Activated naive CD4-positive, alpha-beta T cell (primary cell): ENCODE measurements at regions not wholly inside any gene's neighbourhood (a gene's known extent, or its start where the extent isn't known, plus 50 kb on each side); places are given as distances from the start of the nearest gene placed in this dataset.
"Not testable (repeated sequence)": the region's sequence is repeated elsewhere in the genome, so short reads cannot be mapped to it uniquely, and the experiment has no call there.

Source experiments
- DNase-seq, 4 experiments: peaks; one replicate each; lab custom pipeline; 2025; lab: John Stamatoyannopoulos, UW

- no peak for DNase-seq
These were observed 119.5 kb upstream of the SNRPN start for GRCh38 chr15:24835301-24835700.

DNA sequence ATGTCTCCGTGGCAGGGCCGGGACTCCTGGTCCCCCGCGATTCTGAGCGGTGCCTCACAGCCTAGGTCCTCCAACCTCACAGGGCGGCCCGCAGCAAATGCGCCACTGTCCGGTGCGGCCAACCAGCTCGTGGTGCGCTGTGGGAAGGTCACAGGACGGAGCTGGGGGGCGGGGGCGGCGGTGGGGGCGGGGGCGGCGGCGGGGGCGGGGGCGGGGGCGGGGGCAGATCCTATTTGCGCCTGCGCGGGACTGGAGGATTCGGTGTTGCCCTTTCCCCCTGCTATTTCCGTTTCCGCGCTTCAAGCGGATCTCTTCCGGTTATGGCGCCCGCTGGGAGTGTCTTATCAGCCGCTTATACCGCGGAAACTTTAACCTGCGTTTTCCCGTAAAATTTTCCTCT, 106.7 kb upstream of the SNRPN start:
- DNase-seq = no peak

DNA sequence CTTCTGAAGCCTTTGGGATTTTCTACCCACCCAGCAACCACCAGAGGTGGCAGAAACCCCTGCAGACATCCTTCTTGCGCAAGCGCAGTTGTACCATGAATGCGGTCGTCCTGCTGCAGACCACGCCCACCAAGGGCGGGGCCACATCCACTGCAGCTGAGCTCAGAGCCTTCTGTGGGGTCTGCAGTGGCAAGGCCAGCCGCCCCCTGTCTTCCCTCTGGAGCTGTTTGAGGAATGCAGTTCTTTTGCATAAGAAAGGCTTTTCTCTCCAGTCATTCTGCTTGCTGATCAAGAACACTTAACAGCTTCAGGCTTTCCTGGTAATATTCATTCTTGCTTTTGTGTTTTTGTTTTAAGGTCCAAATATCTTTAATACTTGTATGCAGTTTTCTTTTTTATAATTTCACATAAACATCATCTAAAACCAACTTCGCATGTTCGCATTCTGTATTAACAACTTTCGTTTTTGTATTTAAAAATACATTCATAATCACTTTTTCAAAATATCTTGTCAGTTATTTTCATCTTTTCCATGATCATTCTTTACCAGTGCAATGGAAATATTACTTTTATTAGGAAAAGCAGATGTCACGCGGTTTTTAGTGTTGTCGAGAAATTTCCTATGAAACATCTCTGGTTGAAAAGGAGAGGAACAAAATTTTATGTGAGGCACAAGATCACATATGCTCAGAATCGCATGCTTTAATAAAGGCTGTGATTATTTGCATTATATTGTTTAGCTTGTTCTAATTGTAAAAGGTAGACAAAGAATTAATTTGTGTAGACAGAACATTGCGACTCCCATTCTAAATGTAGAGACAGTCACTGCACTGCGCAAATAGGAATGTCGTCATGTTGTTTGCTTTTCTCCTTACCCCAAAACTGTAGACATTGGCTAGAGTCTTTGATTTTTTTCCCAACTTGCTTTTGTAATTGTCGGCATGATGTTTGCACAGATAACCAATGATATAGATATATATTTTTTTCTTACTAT, 98.1 kb upstream of the SNRPN start:
- DNase-seq = no peak

- no peak for DNase-seq
These were observed 97.0 kb upstream of the SNRPN start for GRCh38 chr15:24857763-24858162.

DNA sequence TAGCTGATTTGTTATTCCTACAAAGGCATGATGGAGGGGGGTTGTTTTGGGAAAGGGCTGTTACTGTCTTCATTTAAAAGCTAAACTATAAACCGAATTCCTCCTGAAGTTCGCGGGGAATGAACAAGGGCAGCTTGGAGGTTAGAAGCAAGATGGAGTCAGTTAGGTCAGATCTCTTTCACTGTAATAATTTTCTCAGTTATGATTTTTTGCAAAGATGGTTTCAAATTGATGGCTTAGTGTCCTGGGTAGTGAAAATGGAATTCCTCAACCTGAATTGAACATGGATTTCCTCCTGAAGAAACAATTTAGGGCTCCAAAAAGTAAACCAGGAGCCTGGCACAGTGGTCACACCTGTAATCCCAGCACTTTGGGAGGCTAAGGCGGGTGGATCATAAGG, 96.6 kb upstream of the SNRPN start:
- not testable (repeated sequence) for DNase-seq

DNA sequence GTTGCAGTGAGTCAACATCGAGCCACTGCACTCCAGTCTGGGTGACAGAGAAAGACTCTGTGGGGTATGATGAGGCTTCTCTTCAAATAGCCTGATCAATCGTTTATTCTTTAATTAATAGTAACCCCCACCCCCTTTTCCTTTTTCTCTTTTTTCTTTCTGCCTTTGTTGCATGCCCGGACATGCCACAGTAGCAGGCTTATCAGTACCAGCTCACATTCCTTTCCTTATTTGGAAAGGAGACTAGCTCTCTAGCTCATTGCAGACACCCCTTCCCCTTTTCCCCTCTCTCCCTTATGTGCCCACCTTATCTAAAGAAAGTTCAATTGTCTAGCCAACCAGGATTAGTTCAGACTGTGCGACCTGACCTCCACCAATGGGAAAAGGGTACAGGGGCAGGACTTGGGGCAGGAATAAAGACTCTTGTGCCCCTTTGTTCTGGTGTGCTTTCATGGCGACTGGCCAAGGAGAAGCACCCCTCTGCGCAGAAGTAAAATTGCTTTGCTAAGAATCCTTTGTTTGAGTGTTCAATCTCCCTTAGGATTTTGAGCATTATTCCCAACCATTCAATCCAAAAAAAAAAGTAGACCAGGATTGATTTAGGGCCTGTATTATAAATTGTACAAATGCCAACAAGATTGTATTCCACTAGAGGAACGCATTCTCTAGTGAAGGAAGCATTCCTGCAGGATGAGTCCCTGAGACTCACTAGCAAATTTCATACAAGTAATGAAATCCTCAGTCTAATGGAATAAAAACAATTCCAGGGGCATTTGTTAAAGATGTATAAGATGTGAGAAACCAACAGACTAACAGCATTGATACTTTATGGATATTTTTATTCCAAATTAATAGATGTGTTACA, 95.8 kb upstream of the SNRPN start:
- no peak for DNase-seq

DNA sequence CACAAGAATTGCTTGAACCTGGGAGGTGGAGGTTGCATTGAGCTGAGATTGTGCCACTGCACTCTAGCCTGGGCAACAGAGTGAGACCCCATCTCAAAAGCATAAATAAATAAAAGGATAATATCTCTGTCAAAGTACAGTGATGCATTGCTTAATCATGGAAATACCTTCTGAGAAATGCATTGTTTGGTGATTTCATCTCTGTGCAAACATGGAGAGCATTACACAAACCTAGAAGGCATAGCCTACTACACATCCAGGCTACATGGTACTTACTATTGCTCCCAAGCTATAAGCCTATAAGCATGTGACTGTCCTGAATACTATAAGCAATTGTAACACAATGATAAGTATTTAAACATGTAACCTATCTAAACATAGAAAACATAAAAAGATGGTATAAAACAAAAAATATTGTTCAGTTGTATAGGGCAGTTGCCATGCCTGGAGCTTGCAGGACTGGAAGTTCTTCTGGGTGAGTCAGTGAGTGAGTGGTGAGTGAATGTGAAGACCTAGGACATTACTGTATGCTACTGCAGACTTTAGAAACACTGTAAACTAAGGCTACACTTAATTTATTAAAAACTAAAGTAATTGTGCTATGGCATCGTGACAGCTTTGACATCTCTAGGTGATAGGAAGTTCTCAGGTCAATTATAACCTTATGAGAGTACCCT, 93.6 kb upstream of the SNRPN start:
- no peak for DNase-seq

DNA sequence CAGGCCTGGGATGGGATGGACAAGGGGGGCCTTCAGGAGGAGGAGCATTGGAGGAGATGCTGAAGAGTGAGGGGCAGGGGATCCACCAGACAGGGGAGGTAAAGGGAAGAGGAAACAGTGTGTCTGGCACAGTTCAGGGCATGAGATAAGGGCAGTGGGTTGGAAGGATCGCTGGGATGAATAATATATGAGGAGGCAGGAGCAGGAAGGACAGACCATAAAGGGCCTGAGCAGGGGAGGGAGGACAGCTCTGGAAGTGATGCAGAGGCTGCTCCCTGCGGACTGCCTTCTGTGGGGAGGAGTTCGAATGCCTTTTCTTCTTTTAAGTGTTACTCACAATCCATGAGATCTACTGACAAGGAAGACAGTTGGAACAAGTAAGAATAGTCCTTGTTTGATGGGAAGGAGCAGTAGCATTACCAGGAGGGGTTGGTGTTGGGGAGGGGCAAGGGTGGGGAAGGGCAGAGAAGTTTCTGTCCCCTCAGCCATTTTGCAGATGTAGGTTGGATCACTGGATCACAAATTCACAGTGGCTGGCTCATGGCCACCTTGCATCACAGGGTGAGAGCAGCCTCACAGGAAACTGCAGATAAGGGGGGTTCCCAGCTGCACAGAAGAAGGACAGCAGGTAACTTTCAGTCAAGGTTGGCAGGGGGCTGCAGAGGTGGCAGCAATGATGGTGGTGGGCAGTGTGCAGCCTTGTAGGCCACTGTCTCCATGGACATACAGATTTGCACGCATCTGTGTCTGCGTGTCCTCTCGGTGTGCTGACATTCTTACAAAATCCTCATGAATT, 91.9 kb upstream of the SNRPN start:
- no peak for DNase-seq

GRCh38 chr15:24865303-24865702, 89.5 kb upstream of the SNRPN start:
- DNase-seq = no peak

- DNase-seq = no peak
These were observed 77.6 kb upstream of the SNRPN start for GRCh38 chr15:24877174-24877573.

- DNase-seq = no peak
These were observed 76.6 kb upstream of the SNRPN start for GRCh38 chr15:24878153-24878552.

DNA sequence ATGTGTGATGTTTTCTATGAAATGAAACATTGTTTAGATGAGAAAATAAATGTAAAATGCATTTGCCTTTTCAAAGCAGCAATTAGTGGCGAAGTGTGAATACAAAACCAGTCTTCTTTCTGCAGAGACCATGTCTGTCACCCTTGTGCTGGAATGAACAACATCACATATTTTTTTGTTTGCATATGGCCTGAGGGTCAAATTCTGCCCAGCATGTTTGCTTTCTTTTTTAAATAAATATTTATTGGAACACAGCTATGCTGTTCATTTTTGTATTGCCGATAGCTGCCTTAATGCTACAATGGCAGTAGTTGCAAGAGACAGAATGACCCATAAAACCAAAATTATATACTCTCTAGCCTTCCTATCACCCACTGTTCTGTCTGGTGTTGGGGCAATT, 75.3 kb upstream of the SNRPN start:
- no peak for DNase-seq

GRCh38 chr15:24880663-24881062, 74.1 kb upstream of the SNRPN start:
- DNase-seq = no peak

DNA sequence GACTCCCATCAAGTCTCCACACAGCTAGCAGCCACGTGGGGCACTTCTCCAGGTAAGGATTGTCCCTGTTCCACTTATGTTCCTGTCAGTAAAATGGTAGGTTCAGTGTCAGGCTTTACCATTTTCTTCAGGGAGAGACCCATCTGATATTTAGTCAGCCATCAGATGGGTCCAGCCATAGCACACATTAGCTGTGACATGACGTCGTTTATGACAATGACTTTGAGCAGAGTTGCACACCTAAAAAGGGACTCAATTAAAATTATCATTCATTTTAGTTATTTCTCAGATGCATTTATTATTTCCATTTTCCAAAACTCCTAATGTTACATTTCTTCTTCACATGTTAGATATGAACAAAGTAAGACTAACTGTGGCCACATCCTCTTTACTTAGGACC, 68.2 kb upstream of the SNRPN start:
- DNase-seq = no peak

- DNase-seq = no peak
These were observed 56.0 kb upstream of the SNRPN start for GRCh38 chr15:24898715-24899272.

DNA sequence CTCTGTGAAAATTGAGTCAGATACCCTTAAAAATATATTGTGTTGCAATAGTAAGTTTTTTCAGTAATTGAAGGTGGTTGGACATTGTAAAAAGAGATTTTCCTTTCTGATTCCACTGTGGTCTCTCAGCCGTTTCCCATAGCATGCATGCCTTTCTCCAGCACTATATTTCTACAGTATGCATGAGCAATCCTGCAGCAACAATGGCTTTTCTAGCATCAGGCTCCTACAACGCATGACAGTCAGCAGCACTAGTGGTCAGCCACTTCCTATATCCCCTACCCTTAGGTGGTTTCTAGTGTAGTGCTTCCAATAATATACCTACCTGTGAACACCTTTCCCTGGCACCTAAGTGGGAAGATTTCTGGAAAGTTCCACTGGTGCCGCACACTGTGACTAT, 55.4 kb upstream of the SNRPN start:
- DNase-seq = no peak

DNA sequence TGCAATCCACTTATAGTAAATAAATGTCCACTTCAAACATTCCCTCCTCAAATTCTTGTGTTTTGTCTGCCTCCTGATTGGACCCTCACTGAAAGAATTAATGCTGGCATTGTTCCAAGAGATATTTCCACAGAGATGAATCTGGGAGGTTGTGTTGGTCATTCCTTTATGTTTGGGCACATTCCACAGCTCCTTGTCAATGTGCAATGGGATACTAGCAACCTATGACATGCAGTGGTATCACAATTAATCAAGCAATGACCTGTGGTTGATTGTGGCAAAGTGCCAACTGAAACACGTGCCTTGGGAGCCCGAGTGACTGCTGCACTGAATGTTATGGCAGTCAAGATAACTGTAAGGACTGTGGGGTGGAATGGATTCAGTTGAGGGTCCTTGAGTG, 55.0 kb upstream of the SNRPN start:
- DNase-seq = no peak

- no peak for DNase-seq
These were observed 53.4 kb upstream of the SNRPN start for GRCh38 chr15:24901409-24901808.
